ENCODE measurements at regions not wholly inside any gene's neighbourhood (a gene's known extent, or its start where the extent isn't known, plus 50 kb on each side); places are given as distances from the start of the nearest gene placed in this dataset.

- no peak overlapping the region for H3K4me3 ChIP-seq
- no peak for TF ChIP-seq POLR2AphosphoS5 (IDR thresholded peaks at IDR 0.05)
- TF ChIP-seq POLR2A (IDR thresholded peaks at IDR 0.05), result no peak
- H3K4me1 ChIP-seq (replicated peaks), result no peaks in the 10 kb centered on the region
- H3K36me3 ChIP-seq, result no peaks in the 10 kb centered on the region
- 85% methylated on average over 5 of the region's 5 CpGs for WGBS
- intact Hi-C loops (cut with DNase I), result no loop called here
- no peak overlapping the region for H3K27ac ChIP-seq
- H3K9me3 ChIP-seq, result no peaks in the 10 kb centered on the region
- no peak for DNase-seq (ENCODE audit: low spot score)
- no peaks in the 10 kb centered on the region for H3K27me3 ChIP-seq (replicated peaks; ENCODE audit: insufficient read depth)
Measured at GRCh38 chr5:152487130-152487529, 82.1 kb upstream of the NMUR2 start.

GRCh38 chr5:152488869-152489268 is 83.8 kb upstream of the NMUR2 start:
- intact Hi-C loops (cut with DNase I), result no loop called here
- Histone ChIP-seq H3K36me3 (no peaks in the 10 kb centered on the region), H3K9me3 (no peaks in the 10 kb centered on the region), H3K27me3 (replicated peaks; ENCODE audit: insufficient read depth) (no peaks in the 10 kb centered on the region), H3K4me1 (replicated peaks) (no peaks in the 10 kb centered on the region), H3K4me3 (no peak overlapping the region), H3K27ac (no peak overlapping the region)
- TF ChIP-seq POLR2AphosphoS5 (IDR thresholded peaks at IDR 0.05), result no peak
- no peak for TF ChIP-seq POLR2A (IDR thresholded peaks at IDR 0.05)
- TF ChIP-seq CTCF (IDR thresholded peaks at IDR 0.05), result no peak
- no peak for DNase-seq (ENCODE audit: low spot score)
- 71% methylated on average over 2 of the region's 2 CpGs for WGBS

GRCh38 chr5:152499814-152500535 is 94.9 kb upstream of the NMUR2 start:
- no peaks in the 10 kb centered on the region for H3K36me3 ChIP-seq
- intact Hi-C loops (cut with DNase I), result no loop called here
- H3K4me1 ChIP-seq (replicated peaks), result no peaks in the 10 kb centered on the region
- no peak overlapping the region for H3K27ac ChIP-seq
- no peaks in the 10 kb centered on the region for H3K9me3 ChIP-seq
- no peak overlapping the region for H3K4me3 ChIP-seq
- no peak for DNase-seq (ENCODE audit: low spot score)
- no peaks in the 10 kb centered on the region for H3K27me3 ChIP-seq (replicated peaks; ENCODE audit: insufficient read depth)
- TF ChIP-seq CTCF (IDR thresholded peaks at IDR 0.05) (no peak), POLR2A (IDR thresholded peaks at IDR 0.05) (no peak), POLR2AphosphoS5 (IDR thresholded peaks at IDR 0.05) (no peak)
- WGBS, result 40% methylated on average over 4 of the region's 4 CpGs

GRCh38 chr5:152501294-152501693 is 96.2 kb upstream of the NMUR2 start:
- TF ChIP-seq CTCF (IDR thresholded peaks at IDR 0.05) (no peak), POLR2AphosphoS5 (IDR thresholded peaks at IDR 0.05) (no peak), POLR2A (IDR thresholded peaks at IDR 0.05) (no peak)
- Histone ChIP-seq H3K4me3 (no peak overlapping the region), H3K4me1 (replicated peaks) (no peaks in the 10 kb centered on the region), H3K27me3 (replicated peaks; ENCODE audit: insufficient read depth) (no peaks in the 10 kb centered on the region), H3K9me3 (no peaks in the 10 kb centered on the region), H3K27ac (no peak overlapping the region), H3K36me3 (no peaks in the 10 kb centered on the region)
- DNase-seq (ENCODE audit: low spot score), result no peak
- 96% methylated on average over 2 of the region's 2 CpGs for WGBS
- intact Hi-C loops (cut with DNase I), result no loop called here

GRCh38 chr5:152503206-152503605 is 98.1 kb upstream of the NMUR2 start:
- Histone ChIP-seq H3K36me3 (no peaks in the 10 kb centered on the region), H3K27ac (no peak overlapping the region), H3K27me3 (replicated peaks; ENCODE audit: insufficient read depth) (no peaks in the 10 kb centered on the region), H3K4me1 (replicated peaks) (no peaks in the 10 kb centered on the region), H3K9me3 (no peaks in the 10 kb centered on the region), H3K4me3 (no peak overlapping the region)
- WGBS, result 94% methylated on average over 3 of the region's 3 CpGs
- TF ChIP-seq CTCF (IDR thresholded peaks at IDR 0.05) (no peak), POLR2AphosphoS5 (IDR thresholded peaks at IDR 0.05) (no peak), POLR2A (IDR thresholded peaks at IDR 0.05) (no peak)
- intact Hi-C loops (cut with DNase I), result no loop called here
- DNase-seq (ENCODE audit: low spot score), result no peak
